ENCODE measurements at regions not wholly inside any gene's neighbourhood (a gene's known extent, or its start where the extent isn't known, plus 50 kb on each side); places are given as distances from the start of the nearest gene placed in this dataset.
"Not testable (repeated sequence)": the region's sequence is repeated elsewhere in the genome, so short reads cannot be mapped to it uniquely, and the experiment has no call there.

DNA sequence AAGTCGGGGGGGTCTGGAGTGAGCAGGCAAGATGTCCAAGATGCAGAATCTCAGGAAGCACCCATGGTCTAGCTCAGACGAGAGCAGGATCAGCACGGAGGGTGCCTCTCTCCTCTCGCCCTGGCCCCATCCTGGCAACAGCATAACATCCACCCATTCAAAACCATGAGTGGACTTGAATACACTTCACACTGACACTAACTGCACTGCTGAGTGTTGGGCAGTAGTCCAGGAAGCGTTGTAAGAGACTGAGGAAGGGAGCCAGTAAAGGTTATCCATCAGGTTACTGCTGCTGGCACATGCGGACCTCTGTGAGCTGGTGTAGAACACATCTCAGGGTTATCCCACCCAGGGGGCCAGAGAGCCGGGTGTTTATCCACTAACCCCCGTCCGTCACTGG is 131.0 kb upstream of the TOPAZ1 start:
- FAIRE-seq (no peak), DNase-seq (ENCODE audit: insufficient read length, low spot score) (no peak)

DNA sequence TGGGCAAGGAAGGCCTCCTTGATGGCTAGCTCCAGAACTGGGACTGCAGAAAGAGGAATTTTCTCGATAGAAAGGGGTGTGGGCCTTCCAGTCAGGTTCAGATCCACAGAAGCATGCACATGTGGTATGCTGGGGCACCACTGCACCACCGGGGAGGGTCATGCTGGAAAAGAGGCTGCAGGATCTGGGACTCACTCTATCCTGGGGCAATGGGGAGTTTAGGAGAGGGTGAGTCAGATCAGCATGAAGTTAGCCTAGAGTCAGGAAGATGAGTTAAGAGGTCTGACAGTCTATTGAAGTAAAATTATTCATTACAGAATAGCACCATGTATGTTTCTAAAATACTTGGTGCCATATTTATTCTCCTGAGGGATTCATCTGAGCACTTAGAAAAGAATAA is 130.2 kb upstream of the TOPAZ1 start:
- FAIRE-seq (no peak), DNase-seq (ENCODE audit: insufficient read length, low spot score) (no peak)

DNA sequence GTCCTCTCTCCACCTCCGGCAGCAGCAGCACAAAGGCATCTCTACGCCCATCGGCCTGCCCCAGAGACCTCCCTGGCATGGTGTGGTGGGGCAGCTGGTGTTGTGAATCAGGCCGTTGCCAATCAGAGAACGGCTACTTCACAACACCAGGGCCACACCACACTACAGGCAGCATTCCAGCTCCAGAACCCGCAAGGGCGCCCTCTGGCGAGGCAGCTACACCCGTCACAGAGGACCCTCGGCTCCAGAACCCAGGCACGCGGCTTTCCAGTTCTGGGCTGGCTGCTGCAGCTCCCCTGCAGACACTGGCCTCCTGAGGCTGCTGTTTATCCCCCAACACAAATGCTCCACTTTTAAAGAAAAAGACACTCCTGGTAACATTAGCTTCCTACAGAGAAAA is 127.5 kb upstream of the TOPAZ1 start:
- peak; percentile 21 for DNase-seq (ENCODE audit: insufficient read length, low spot score)
- FAIRE-seq = peak; percentile 55

DNA sequence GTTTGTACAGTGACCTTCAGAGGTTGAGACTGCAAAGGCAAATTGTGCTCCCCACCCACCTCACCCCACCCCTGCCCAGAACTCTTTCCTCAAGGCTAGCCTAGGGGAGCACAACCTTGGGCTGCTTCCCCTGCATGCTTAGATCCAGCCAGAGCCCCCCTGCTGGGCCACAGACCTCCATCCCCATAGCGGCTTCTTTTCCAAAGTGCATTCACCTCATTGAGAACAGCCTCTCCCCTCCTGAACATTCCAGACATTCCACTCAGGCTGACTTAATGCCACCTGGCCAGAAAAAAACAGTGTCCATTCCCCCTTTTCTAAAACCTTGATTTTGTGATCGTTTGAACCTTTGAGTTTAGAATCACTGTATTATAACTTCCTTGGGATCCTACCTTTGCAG is 124.4 kb upstream of the TOPAZ1 start:
- FAIRE-seq (no peak), DNase-seq (ENCODE audit: insufficient read length, low spot score) (no peak)

DNA sequence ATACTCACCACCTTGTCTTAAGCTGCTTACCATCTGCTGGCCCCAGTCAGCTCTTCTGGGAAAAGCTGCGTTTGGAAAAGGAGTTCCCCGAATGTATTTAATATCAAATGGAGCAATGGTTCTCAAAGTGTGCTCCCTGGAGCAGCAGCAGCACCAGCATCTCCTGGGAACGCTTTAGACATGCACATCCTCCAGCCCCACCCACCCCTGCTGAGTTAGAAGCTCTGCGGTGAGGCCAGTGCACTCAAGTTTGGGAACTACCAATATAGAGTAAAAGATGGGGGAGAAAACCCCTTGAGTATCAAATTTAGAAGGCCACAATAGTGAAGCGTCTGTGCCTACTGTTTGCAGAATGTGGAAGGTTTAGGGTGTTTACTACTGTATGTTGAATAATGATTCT is 124.0 kb upstream of the TOPAZ1 start:
- no peak for FAIRE-seq
- DNase-seq (ENCODE audit: insufficient read length, low spot score) = no peak

DNA sequence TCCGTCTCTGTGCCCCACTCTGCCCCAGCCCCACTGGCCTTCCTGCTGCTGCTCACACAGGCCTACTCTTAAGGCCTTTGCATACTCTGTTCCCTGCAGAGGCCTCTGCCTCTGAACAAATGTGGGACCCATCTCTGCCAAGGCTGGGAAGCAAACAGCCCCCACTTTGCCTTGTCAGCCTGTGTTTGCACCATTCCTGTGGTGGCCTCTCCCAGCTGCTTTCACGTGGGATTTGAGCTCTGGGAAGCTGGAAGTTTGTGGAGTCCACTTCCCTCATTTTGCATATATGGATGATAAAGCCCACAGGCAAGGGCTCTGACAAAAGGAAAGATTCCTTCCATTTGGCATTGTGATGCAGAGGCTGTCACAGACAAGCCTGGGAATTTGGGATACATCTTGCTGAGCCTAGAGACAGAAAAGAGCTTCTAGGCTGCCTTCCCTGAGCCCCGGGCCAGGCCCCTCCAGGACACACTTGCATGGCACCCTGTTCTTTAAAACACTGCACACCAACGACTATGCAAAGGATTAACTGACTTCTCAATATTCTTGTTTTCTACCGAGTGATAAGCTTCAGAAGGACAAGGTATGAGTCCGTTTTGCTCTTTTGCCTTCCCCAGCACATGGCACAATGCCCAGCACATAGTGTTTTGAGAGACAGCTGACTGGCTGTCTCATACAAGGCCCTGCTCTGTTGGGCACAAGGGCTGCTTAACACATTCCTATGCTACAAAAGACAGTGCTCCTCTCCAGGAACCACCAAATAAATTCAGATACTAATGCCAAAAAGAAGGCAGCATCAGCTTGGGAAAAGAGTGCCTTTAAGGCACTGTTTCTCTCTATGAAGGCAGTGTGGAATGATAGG is 120.7 kb upstream of the TOPAZ1 start:
- DNase-seq (ENCODE audit: insufficient read length, low spot score) (no peak), FAIRE-seq (no peak)

DNA sequence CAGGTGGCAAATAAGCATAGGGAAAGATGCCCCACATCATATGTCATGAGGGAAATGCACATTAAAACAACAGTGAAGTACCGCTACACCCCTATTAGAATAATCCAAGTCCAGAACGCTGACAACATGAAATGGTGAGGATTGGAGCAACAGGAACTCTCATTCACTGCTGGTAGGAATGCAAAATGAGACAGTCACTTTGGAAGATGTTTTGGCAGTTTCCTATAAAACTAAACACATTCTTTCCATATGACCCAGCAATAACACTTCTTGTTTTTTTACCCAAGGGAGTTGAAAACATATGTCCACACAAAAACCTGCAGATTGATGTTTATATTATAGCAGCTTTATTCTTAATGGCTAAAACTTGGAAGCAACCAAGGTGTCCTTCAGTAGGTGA is 116.4 kb upstream of the TOPAZ1 start:
- FAIRE-seq (no peak), DNase-seq (ENCODE audit: insufficient read length, low spot score) (no peak)

DNA sequence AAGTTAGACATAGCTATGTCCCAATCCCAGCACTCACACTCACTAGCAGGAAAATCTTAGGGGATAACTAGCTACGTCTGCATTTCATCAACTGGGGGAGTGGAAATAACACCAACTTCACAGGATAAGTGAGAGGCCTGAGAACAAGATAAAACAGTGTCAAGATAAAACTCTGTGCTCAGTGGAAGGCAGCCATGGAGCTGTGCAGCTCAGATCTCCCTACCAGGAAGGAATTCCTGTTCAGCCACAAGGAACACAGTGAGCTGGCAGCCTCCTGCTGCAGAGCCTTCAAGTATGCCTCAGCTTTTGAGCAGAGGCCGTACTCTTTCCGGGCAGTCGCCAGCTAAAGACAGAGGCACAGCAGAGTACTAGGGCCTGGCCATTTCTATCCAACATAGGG is 115.8 kb upstream of the TOPAZ1 start:
- DNase-seq (ENCODE audit: insufficient read length, low spot score) (no peak), FAIRE-seq (no peak)

DNA sequence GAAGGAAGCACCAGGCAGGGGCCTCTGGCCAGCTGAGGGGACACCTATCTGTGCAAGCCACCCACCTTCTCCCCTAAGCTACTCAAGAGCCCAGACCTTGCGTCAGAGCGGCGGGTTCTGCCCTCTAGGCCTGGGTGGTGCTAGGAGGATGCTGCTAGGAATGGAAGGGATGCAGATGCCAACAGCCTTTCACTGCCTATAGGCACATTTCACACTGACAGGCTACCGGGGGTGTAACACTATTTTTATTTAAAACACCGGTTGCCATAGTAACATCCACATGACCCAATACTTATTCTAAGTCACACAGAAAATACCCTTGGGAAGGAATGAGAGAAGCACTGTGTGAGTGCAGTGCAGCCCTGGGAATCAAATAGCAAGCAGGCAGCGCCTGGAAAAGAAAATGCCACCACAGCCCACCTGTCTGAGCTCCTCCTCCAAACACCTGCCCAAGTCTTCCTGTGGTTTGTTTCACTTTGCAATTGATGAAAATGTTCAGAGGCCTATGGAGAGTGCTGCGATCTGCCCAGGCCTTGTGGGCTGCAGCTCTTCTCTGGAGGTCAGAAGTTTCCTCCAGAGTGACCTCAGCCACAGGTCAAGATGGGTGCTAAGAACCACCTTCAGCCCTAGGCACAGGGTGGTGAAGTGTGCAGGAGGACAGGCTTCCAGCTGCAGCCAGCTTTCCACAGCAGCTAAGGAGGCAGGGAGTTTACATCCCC is 113.5 kb upstream of the TOPAZ1 start:
- DNase-seq (ENCODE audit: insufficient read length, low spot score) (no peak), FAIRE-seq (no peak)

DNA sequence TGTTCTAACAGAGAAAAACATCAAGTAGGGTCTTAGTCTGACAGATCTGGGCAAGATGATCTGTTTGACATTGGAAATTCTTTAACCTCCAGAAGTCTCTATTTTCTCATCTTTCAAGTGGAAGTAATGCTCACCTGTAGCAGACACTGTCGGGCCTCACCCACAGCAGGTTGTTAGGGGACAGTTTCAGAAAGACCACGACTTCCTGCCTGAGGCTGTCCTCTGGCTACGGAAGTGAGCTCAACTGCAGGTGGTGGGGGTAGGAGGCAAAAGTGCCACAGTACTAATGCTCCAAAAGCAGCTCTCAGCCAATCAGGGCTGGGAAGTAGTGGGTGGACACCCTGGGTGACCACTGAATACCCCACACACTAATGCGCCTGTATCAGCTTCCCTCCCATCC is 111.4 kb upstream of the TOPAZ1 start:
- FAIRE-seq = no peak

DNA sequence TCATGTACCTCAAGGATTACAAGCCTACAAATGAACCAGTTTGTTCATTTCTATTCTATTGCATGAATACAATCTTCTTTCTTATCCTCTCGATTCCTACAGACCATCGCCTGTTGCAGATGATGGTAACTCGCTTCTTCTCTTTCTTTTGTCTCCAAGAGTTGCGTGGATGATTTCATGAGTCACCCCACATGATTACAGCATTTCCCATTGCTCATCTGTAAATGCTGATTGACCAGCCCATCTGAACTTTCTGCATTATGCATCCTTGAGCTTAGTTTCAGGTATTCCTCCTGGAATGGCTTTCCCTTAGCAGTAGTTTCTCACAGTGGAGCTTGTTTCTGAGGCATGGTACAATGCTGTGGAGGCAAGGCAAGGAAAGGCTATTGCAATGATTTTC is 109.6 kb upstream of the TOPAZ1 start:
- FAIRE-seq = no peak
- no peak for DNase-seq (ENCODE audit: insufficient read length, low spot score)

More for the DNA sequence above, 111.4 kb upstream of the TOPAZ1 start:
- DNase-seq (ENCODE audit: insufficient read length, low spot score) = no peak

DNA sequence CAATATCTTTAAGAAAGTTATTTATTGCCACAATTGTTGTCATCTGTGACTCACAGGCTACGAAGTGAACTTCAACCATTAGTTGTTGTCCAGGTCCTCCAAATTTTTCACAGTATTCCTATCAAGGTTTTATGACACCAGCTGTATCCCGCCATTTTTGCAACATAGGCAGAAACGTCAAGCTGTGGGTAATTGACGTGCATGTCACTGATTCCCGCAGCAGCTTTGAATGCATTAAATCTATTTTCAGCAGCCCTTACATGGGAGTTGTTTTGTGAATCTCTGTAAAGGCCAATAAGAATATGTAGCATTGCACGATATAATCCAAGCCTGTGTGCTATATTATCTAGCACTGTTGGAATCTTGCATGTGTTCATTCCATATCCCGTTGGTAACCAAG is 109.1 kb upstream of the TOPAZ1 start:
- DNase-seq (ENCODE audit: insufficient read length, low spot score) (no peak), FAIRE-seq (no peak)

DNA sequence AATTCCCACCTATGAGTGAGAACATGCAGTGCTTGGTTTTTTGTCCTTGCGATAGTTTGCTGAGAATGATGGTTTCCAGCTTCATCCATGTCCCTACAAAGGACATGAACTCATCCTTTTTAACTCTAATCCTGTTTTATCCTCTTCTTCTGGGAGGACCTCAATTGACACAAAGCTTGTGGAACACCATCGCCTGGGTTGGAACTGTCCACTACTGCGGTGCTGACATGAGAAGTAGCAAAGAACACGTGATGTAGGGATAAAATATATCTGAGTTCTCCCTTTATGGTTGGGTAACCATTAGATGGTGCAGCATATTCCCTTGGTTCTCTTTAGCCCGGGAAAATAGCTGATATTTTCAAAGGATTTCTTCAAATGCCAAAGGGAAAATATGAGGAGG is 105.3 kb upstream of the TOPAZ1 start:
- no peak for FAIRE-seq

DNA sequence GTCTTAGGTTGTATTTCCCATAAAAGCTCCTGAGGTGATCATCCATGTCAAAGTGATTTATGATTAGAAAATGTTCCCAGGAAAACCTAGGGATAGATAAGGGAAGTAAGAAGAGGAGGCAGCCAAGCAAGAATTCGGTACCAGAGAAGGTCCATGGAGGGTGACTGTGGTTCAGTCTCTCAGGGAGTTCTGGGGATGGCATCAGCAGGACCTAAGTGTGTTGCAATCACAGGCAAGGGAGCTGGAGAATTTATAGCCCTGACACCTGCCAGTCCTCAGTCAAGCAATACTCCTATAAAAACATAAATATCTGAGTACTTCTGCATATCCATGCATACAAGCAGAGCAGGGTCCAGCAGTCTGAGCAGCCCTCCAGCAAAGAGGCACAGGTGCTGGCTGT is 95.6 kb upstream of the TOPAZ1 start:
- no peak for DNase-seq (ENCODE audit: insufficient read length, low spot score)
- FAIRE-seq = no peak

More for the DNA sequence above, 105.3 kb upstream of the TOPAZ1 start:
- DNase-seq (ENCODE audit: insufficient read length, low spot score) = no peak

DNA sequence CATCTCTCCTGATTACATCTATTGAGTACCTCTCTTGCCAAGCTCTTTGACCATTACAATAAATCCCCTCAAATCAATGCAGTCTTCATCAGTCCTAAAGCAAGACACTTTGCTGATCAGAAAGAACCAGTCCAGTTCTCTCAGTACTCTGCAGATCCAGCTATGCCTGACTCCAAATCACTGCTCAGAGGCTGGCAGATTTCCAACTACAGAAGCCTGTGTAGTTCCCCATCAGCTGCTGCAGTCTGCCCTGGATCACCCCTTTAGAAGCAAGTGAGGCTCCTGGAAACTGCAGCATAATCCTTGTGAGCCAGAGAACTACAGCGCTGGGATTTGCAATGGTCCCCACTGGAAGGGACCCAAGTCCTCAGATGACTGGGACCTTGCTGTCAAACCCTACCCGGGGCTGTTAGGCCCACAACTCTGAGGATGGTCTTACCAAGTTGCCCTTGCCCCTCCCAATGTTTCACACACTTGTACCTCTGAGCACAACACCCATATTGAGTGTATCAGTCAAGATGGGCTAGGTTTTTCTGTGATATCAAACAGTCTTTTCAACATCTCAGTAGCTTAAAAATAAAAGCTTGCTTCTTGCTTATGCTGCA is 81.9 kb upstream of the TOPAZ1 start:
- FAIRE-seq (no peak), DNase-seq (ENCODE audit: insufficient read length, low spot score) (no peak)

DNA sequence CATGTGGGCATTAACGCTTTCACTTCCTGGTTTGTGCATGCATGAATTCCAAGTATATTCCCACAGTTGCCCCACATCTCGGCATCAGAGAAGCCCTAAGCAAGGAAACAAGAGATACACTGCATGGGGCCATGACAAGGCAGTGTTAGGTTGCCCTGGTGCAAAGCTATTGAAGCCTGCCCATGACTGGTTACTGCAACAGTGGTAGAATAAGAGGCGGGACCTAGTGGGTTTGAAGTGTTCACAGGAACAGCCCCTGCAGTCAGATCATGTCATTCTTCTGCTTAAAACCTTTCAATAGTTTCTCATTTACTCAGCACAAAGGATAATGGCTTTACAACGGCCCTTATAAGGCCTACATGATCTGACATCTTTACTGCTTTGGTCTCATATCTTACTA is 80.9 kb upstream of the TOPAZ1 start:
- no peak for DNase-seq (ENCODE audit: insufficient read length, low spot score)
- no peak for FAIRE-seq

DNA sequence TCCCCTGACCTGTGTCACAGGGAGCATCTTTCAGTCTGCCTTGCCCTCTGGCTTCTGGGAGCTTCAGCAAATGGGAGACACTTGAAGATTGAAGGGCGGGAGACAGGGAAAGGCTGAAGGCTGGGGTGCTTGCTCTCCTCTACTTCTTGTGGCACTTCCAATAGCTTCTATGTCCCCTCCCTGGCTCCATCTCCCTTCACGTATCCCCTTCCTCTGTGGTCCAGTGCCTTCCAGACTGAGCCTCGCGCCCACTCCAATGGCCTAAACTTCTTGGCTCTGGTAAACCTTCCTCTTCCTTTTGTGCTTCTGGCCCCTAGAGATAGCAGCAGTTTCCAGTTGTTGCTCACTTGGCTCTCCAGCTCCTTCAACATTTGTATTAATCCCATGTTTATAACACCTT is 69.8 kb upstream of the TOPAZ1 start:
- DNase-seq (ENCODE audit: insufficient read length, low spot score) (no peak), FAIRE-seq (no peak)

DNA sequence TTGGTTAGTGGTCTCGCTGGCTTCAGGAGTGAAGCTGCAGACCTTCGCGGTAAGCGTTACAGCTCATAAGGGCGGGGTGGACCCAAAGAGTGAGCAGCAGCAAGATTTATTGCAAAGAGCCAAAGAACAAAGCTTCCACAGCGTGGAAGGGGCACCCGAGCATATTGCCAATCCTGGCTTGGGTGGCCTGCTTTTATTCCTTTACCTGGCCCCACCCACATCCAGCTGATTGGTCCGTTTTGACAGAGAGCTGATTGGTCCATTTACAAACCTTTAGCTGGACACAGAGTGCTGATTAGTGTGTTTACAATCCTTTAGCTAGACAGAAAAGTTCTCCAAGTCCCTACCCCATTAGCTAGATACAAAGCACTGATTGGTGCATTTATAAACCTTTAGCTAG is 69.0 kb upstream of the TOPAZ1 start:
- not testable (repeated sequence) for DNase-seq (ENCODE audit: insufficient read length, low spot score); FAIRE-seq

DNA sequence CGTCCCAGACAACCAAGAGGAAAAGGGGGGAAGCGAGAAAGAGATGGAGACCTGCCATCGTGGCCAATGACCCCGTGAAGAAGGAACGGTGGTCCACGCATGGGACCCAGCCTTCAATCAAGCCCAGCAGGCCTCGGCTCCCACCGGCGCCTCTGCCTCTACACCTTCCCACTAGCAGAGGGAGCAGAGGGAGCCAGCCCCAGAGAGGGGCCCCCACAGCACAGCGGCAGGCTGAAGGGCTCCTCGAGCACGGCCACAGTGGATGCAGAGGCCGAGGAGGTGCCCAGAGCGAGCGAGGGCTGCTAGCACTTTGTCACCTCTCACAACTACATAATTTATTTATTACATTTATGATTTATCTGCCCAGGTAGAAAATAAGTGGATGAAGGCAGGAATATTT is 68.4 kb upstream of the TOPAZ1 start:
- DNase-seq (ENCODE audit: insufficient read length, low spot score) = no peak

DNA sequence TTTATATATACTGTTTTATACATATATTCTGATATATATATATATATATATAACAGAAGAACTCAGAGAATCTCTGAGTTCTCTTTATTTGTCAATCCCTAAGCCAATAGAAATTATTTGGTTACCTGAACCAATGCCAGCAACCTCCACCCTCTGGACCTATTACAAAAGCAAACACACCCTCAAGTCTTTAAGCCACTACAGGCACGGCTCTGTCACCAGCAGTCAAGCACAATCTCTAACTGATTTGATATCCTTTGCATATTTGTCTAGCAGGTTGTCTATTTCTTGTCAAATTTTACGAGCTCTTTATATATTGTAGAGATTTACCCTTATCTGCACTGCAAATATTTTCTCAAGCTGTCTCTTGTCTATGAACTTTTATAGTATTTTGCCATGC is 66.6 kb upstream of the TOPAZ1 start:
- DNase-seq (ENCODE audit: insufficient read length, low spot score) = no peak
- no peak for FAIRE-seq

More for the DNA sequence above, 68.4 kb upstream of the TOPAZ1 start:
- no peak for FAIRE-seq

DNA sequence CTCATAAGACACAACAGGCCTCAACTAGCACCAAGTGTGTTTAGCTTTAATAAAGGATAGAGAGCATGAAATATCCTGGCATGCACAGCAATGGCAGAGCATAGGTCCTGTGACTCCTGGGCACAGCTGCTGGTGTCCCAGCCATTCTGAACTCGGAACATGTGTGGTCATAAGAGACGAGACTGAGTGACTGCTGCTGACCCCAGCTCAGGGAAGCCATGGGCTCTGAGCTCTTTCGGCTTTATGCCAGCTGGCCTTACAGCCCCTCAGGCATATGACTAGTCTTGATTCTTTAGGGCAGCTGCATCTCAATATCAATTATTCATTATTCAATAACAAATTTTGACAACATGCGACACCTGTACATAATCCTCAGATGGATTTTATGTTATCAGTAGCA is 62.4 kb upstream of the TOPAZ1 start:
- FAIRE-seq = no peak
- DNase-seq (ENCODE audit: insufficient read length, low spot score) = no peak
